IPS-NIHi7 (cell line): ENCODE measurements at regions not wholly inside any gene's neighbourhood (a gene's known extent, or its start where the extent isn't known, plus 50 kb on each side); places are given as distances from the start of the nearest gene placed in this dataset.
A peak's percentile ranks its signal among the peaks of the same experiment; 100 is the strongest.
"Not testable (repeated sequence)": the region's sequence is repeated elsewhere in the genome, so short reads cannot be mapped to it uniquely, and the experiment has no call there.

ENCODE experiments used
- DNase-seq: peaks from one replicate; pipeline ENCODE4 v3.0.0; 2012; ENCODE audit warnings: mixed read lengths; ENCODE audit errors: extremely low spot score

DNA sequence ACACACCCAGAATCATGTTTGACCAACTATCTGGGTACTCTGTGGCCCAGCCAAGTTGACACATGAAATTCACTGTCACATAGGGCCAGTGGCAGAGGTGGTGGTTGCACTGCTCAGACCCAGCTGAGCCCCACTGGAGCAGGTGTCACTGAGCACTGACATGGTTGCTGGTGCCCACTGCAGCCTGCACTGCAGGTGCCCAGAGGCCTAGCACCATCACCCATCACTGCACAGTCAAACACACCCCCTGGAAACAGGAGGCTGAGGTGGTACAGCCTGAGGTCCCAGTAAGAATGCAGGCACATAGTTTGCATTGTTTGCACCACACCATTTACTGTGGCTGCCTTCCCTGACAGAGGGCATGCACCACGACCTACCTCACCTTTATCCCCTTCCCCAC lies 278.7 kb upstream of the MGAT5 start:
- no peak for DNase-seq

DNA sequence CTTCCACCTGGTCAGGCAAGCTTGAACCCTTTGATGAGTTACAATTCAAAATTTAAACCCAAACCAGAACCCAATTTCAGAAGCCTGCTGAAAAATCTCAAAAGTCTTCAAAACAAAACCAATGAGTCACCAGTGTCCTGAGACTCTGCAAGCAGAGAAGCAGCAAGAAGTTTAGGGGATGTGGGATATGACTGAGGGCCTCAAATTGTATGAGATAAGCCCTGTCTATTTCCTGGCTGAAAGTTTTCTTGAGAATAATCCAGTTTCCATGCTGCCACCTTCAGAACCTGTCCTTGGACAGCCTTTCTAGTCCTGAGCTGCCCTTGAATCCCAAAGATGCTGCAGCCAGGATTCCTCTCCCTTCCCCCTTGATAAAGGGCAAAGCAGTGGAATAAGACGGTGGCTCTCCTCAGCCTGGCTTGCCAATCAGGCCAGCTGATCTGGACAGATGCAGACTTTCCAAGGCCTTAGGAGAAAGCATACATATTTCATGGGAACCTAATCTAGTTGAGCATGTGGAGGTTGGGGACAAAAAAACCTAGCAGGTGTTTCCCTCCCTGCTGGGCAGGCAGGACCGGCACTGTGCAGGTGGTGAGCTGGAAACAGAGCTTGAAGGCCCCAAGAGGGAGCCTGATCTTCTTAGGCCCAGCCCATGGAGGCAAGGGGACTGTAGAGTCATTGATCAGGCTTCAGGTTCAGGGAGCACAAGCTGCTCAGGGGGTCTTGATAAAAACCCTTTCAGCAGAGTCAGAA lies 278.0 kb upstream of the MGAT5 start:
- DNase-seq: no peak

DNA sequence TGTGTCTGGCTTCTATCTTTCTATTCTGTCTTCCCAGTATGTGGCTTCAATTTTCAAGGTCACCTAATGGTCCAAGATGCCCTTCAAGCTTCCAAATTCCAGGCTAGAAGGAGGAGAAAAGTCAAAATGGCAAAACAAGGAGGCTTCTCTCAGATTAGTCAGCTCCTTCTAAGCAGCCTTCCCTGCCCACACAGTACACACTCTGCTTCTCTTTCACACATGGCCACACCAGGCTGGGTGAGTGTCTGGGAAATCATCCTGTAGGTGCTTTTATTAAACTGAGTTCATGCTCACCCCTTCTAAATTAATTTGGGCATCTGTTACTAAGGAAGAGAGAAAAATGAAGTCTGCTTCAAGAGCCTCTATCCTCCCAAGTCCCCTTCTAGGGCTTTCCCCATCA lies 277.2 kb upstream of the MGAT5 start:
- no peak for DNase-seq

DNA sequence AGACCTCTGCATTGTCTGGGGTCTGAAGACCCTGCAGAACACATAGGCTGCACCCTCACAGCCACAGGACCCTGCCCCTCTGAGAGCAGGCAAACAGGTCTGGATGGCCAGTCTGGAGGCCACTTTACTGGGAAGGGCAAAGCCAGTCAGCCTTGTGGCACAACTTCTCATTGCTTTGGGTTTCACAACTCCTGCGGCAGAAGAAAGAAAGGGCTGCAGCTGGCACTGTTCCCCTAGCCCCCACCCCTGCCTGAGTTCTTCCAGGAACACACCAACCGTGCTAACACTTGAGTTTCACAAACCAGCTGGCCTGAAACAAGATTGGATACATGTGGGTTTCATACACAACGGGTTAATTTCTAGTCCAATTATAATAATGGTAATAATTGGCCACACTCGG lies 276.5 kb upstream of the MGAT5 start:
- DNase-seq: no peak

DNA sequence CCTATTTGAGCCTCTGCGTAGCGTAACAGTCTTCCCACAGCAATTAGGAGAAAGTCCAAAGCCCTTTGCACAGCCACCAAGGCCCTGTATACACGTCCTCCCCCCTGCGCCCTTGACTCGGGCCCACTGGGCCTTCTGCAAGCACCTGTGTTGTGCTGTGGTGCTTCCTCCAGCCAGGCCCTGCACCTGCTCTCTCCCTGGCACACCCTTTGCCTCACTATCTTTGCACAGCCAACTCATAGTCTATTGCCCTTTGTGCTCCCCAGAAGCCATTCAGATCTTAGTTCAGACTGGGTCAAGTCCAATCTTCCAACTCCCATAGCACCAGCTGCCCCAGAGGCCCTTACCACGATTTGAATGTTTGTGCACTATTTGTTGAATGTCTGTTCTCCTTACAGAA lies 271.6 kb upstream of the MGAT5 start:
- DNase-seq: no peak

DNA sequence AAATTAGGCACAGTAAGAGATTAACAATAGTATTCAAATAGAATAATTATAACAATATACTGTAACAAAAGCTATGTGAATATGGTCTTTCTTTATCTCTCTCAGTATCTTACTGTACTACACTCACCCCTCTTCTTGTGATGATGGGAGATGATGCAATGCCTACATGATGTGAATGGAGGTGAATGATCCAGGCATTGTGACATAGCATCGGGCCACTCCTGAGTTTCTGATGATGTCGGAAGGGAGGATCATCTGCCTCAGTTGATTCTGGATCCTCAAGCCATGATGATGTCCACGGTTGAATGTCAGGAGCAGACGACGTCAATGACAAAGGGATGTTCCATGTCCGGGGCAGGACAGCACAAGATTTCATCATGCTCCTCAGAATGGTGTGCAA lies 268.3 kb upstream of the MGAT5 start:
- DNase-seq: no peak

DNA sequence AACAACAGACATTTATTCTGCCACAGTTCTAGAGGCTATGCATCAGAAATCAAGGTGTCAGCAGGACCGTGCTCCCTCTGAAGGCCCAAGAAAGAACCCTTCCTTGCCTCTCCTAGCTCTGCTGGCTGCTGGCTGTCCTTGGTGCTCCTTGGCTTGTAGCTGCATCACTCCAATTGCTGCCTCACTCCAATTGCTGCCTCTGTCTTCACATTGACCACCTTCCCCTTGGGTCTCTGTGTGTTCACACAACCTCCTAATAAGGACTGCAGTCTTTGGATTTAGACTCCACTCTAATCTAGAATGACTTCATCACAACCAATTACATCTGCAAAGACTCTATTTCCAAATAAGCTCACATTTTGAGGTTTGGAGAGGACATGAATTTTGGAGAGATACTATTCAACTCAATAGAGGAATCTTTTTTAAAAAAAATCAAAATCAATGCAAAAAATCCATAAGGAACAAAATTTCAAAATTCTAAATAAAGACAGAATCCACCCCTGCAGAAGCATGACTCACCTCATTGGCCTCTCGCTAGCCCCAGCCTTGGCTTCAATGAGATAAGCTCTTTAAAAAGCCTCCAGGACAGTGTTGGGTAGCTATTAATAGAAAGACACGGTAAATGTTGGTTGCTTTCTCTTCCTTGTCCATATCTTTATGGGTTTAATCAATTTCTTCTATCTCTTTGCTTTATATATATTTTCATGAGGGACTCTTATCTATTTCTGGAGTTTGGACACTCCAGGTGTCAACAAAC lies 267.6 kb upstream of the MGAT5 start:
- peak; percentile 48 for DNase-seq

DNA sequence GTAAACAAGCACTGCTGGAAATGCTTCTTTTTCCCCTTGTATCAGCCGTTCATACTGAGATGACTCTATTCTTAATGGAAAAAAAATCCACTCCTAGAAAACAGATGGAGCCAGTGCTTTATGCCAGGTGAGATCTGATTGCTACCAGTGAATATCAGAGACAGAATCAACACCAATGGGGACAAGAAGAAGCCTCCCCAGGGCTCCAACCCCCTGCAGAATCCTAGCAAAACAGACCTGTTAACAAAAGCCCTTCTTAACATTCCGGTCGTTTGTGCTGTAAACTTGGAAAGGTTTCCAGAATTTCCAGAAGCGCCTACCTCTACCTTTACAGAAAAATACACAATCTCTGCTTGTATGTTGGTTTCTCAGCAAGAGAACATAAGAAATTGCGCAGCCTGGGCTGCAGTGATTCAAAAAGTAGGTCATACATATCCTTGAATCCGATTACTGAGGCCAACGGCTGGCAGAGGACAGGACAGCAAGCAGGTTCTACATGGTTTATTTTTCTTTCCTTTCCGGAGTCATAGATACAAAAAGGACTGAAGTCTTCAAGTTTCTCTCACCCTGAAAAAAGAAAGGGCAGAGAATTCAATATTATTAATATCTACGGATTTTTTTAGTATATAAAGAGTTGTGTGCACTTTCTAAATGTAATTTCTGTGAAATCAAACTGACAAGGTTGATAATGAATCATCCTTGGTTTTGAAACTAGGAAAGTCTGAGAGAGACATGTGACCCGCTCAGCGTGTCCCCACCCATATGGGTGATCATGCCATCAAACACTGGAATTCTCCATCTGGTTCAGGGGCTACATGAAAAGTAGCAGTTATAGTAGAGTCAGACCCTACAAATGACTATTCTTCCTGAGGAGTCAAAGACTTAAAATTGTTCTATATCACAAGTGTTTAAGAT lies 266.7 kb upstream of the MGAT5 start:
- no peak for DNase-seq

DNA sequence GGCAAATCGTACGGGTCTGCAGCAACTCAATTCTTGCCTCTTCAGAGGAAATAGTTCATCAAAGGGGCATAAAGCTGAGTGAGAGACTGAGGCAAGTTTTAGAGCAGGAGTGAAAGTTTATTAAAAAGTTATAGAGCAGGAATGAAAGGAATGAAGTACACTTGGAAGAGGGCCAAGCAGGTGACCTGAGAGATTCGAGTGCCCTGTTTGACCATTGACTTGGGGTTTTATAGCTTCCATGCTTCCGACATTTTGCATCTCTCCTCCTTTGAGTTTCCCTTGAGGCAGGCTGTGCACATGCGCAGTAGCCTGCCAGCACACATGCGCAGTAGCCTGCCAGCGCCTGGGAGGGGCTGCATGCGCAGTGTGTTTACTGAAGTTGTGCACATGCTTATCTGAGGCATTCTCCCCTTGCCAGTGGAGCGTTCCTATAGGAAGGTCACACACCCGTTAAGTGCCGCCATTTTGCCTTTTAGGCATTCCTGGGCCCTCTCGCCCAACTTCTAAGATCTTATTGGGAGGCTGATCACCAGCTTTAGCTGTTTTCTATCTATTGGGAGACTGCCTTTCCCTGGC lies 265.5 kb upstream of the MGAT5 start:
- no peak for DNase-seq

DNA sequence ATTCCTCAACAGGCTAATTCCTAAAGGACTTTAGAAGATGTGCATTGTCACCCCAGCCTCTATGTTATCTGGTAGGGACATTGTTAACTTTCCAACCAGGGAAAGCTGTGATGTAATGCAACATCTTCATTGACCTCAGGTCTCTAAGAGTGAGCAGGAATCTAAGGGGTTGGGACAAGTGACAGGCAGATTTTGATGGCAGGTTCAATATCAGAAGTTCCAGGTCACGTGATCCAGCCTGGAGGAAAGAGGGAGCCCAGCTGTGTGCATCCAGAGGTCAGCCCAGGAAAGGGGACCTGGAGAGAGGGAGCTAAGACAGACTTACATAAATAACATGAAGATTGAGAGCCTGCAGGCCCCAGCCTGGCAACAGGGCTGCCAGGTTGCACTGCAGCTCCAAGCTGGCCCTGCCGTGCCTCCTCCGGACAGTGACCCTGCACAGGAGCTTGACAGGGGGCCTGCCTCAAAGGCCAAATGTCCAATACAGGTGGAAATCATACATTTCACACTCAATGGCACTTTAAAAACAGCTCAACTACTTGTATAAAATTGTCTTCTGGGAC lies 262.2 kb upstream of the MGAT5 start:
- DNase-seq: no peak

DNA sequence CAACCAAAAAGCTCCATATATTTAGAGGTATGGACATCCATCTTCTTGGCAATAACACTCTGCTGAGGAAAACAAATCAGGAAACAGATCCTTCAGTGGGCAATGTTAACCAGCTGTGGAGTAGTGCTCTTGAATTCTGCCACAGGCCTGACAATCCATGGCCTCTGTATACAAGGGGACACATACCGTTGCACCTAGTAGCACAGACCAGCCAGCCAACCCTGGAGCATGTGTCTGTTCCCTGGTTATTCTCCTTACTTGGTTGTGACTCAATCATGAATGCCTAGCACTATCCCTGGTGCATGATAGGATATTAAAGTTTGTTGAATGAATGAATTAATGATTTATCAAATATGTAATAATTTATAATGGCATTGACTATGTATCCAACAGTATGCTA lies 261.4 kb upstream of the MGAT5 start:
- DNase-seq: no peak

DNA sequence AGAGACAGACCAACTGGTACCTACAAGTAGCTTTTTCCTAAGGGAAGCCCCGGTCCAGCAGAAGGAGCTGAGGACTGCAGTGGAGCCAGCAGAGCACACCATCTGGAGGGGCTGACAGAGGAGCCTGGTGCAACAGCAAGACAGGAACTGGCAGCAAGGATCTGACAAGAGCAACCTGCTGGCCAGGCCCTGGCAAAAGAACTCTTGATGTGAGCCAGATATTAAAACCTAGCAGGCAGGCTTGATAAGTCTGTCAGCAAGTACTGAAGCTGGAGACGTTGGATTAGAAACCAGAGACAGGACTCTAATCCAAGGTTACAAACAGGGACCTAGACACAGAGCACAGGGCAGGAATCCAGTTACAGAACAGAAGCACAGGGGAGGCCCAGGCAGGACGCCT lies 260.7 kb upstream of the MGAT5 start:
- no peak for DNase-seq

DNA sequence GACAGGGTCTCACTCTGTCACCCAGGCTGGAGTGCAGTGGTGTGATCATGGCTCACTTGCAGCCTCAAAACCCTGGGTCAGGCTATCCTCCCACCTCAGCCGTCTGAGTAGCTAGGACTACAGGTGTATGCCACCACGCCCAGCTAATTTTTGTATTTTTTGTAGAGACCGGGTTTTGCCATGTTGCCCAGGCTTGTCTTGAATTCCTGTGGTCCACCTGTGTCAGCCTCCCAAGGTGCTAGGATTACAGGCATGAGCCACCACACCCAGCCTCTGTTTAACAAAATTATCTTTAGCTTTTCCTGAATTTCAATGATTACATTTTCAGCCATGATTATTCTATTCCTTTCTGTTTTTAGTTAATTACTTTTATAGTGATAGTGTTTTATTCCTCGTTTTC lies 255.1 kb upstream of the MGAT5 start:
- DNase-seq: not testable (repeated sequence)

DNA sequence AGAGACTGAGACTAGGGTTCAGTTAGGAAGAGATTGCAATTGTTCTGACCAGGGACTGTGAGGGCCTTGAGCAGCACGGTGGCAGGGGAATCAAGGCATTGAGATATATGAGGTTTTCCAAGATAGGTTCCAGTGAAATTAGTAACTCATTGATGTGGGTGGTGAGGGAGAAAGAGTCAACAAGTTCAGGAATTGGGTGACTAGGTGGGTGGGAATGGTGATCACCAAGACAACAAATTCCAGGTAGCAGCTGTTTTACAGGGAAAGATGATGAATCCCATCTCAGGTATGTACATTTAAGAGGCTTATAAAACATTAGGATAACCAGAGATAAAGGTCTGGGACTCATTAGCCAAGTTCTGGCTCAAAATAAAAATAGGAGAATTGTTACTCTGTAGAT lies 251.5 kb upstream of the MGAT5 start:
- DNase-seq: no peak

DNA sequence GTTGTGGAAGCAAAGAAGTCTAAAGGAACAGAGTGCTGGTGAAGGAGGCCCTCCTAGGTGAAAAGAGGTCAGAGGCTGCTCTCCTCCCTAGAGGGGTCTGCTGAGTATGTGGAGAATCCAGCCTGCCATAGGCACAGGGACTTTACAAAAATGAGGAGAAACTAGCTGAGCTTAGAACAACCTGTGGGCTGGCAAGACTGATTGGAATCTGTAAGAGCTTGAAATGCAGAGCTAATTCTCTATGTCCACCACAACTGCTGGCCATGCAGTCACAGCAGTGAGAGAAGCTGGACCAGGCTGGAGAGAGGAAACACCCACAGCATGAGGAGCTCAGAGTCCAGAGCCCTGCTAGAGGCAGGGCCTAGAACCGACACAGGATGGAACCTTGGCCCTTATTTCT lies 251.0 kb upstream of the MGAT5 start:
- no peak for DNase-seq

DNA sequence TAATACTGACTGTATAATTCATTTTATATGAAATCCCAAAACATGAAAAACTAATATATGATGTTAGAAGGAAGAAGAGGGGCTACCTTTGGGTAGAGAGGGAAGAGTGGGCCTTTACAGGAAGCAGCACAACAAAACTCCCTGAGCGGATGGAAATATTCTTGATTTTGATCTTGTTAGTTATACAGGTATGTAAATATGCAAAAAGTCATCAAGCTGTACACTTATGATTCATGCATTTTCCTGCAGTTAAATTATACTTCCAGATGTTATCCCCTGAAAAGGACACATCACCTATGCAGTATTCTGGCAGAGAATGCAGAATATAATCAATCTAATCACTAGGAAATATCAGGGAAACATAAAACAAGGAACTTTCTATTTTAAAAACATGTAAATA lies 249.4 kb upstream of the MGAT5 start:
- no peak for DNase-seq

DNA sequence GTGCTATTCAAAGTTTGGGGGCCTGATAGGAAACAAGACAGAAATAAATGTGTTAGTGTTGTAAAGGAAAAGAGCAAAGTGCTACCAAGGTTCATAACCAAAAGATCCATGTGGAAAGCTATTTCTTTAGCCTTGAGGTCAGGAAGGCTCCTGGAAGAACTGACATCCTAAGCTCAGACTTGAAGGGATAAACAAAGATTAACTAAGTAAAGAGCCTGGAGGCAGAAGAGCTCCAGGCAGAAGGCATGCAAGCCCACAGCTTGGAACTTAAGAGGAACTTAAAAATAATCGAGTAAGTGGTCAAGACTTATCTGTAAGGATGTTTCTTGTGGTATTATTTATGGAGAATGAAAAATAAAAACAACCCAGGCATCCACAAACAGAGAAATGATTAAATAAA lies 245.0 kb upstream of the MGAT5 start:
- DNase-seq: no peak

DNA sequence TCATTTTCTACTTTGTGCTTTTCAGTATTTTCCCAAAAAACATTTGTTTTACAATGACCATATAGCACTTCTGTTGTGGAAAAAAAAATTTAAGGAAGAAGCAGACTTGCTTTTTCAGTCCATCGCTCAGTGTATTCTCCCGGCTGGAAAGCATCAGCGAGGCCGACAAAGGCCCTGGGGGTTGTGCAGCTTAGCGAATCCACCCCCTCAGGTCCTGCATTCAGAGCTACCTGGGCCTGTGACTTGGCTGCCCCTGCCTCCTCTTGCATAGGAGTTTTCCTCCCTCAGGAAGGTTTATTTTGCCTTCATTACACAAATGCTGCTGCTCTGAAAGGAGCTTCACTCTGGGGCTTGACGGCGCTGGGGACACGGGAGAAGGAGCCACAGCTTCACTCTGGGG lies 244.4 kb upstream of the MGAT5 start:
- peak; percentile 50 for DNase-seq

DNA sequence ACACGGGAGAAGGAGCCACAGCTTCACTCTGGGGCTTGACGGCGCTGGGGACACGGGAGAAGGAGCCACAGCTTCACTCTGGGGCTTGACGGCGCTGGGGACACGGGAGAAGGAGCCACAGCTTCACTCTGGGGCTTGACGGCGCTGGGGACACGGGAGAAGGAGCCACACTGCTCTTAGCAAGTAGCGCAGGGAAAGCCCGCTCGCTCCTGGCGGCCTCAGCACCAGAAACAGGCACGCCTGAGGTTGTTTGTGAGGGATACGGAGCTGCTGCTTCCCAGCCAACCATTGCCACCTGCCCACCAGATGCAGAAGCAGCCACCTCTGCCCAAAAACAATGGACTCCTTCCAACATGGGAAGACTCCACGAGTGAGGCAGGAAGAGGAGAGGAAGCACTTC lies 244.0 kb upstream of the MGAT5 start:
- DNase-seq: not testable (repeated sequence)

DNA sequence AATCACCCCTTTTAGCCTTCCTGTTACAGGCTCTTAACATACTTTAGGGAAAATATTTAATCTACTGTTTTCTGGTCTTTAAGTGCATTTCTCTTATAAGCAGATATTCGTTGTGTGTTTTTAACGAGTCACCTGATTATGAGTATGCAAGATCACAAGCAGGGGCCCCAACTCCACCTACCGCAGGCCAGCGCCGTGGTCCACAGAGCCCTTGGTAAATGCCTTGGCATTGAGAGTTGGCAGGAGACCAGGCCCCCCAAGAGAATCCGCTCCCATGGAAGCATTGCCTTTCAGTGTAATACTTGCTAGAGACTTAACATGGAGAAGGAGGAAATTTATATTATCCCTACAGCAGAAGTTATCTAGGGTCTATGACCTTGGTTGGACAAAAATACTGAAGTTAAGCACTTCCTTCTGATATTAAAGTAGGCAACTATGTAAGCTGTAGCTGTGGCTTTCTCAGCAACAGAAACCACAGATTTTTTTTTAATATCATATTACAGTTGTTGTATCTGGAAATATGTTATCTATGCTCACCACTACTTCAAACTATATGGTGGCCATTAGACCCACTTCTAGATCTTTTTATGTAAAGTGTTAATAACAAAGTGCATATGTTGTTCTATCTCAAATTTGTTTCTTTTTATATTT lies 241.8 kb upstream of the MGAT5 start:
- no peak for DNase-seq
